AG10803 (cell line): ENCODE measurements at regions not wholly inside any gene's neighbourhood (a gene's known extent, or its start where the extent isn't known, plus 50 kb on each side); places are given as distances from the start of the nearest gene placed in this dataset.
A peak's percentile ranks its signal among the peaks of the same experiment; 100 is the strongest.
"Not testable (repeated sequence)": the region's sequence is repeated elsewhere in the genome, so short reads cannot be mapped to it uniquely, and the experiment has no call there.

Experiments used
- DNase-seq: peaks from one replicate; pipeline ENCODE4 v3.0.0; 2010; ENCODE audit warnings: low read depth
- H3K4me3 ChIP-seq: 2 replicates; pipeline ENCODE4 v1.5.1; 2011; ENCODE audit warnings: mild to moderate bottlenecking, low read length, control low read depth
- TF ChIP-seq, protein P1 (sequence below): conservative IDR thresholded peaks from 2 replicates; pipeline ENCODE4 v1.5.1; 2011; ENCODE audit warnings: mild to moderate bottlenecking, low read length, control low read depth, inconsistent platforms

DNA sequence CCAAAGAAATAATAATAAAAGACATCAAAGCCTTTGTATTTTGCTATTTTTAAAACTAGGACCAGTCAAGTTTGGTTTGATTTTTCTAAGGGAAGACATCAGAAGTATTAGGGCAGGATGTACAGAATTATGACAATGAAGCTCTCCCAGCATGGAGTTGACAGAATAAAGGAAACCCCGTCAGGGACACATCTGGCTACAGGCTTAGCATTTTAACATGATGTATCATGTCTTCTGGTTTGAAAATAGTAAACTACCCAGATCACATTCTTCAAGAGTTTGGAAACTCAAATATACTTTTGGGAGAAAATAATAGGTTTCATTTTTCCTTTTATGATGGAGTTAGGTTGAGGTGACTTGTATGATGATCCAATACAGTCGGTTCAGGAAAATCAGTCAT lies 552.0 kb upstream of the CDH2 start:
- peak; percentile 43 for DNase-seq
- no peak overlapping the region for H3K4me3 ChIP-seq
- TF ChIP-seq, protein P1, sequence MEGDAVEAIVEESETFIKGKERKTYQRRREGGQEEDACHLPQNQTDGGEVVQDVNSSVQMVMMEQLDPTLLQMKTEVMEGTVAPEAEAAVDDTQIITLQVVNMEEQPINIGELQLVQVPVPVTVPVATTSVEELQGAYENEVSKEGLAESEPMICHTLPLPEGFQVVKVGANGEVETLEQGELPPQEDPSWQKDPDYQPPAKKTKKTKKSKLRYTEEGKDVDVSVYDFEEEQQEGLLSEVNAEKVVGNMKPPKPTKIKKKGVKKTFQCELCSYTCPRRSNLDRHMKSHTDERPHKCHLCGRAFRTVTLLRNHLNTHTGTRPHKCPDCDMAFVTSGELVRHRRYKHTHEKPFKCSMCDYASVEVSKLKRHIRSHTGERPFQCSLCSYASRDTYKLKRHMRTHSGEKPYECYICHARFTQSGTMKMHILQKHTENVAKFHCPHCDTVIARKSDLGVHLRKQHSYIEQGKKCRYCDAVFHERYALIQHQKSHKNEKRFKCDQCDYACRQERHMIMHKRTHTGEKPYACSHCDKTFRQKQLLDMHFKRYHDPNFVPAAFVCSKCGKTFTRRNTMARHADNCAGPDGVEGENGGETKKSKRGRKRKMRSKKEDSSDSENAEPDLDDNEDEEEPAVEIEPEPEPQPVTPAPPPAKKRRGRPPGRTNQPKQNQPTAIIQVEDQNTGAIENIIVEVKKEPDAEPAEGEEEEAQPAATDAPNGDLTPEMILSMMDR: no peak

DNA sequence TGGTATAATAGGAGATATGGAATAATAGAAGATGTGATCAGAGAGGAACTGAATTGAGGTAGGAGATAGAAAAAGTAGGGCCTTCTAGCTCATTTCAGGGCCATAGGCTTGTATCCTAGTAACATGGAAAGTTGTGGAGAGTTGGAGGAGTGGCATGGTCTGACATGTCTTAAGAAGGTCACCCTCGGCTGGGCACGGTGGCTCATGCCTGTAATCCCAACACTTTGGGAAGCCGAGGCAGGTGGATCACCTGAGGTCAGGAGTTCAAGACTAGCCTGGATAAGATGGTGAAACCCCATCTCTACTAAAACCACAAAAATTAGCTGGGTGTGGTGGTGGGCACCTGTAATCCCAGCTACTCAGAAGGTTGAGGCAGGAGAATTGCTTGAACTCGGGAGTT lies 550.3 kb upstream of the CDH2 start:
- H3K4me3 ChIP-seq, DNase-seq: not testable (repeated sequence)

DNA sequence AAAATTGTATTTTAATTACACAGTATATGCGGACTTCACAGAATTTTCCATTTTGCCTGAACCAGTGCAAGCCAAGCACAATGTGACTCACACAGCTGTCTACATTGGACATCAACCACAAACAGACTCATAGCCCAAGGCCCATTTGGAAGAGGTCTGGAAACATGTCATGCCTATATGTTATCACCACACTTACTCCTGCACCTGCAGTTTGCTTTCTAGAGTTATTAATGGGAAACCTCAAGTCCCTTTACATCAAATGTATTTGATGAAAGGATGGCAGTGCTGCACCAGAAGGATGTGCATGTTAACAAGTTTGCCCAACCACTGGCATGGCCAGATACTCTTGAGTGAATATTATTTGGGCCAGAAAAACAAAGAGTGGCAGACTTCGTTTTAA lies 548.9 kb upstream of the CDH2 start:
- TF ChIP-seq, protein P1: no peak
- DNase-seq: no peak
- H3K4me3 ChIP-seq: no peak overlapping the region

DNA sequence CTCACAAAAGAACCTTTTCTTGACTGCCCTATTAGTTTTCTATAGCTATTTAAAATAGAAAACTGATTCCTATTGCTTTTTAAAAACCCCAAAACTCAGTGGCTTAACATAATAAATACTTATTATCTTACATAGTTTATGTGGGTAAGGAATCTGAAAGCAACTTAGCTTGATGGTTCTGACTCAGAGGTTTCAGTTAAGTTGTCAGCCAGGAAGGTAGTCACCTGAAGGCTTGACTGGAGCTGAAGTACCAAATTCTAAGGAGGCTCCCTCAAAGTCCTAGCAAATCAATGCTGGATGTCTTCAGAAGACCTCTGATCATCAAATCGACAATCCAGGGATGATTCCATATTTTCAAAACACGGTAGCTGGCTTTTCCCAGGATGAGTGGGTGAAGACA lies 546.6 kb upstream of the CDH2 start:
- DNase-seq: no peak
- TF ChIP-seq, protein P1: no peak
- H3K4me3 ChIP-seq: no peak overlapping the region

DNA sequence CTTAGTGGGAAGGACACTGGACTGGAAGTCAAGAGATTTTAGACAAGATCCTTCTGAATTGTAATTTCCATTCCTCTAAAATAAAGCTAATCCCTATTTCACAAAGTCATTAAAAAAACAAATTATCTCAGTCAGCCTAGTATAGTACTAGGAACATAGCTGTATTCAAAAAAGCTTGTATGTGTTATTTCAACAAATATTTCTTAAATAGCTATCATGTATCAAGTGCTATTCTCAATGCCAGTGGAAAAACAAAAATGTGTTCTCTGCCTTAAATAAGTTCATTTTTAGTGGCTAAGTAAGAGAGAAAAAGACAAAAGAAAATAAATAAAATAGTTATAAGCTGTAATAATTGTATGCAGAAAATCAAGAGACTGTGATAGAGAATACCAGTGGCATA lies 541.8 kb upstream of the CDH2 start:
- no peak overlapping the region for H3K4me3 ChIP-seq
- TF ChIP-seq, protein P1: no peak
- no peak for DNase-seq

DNA sequence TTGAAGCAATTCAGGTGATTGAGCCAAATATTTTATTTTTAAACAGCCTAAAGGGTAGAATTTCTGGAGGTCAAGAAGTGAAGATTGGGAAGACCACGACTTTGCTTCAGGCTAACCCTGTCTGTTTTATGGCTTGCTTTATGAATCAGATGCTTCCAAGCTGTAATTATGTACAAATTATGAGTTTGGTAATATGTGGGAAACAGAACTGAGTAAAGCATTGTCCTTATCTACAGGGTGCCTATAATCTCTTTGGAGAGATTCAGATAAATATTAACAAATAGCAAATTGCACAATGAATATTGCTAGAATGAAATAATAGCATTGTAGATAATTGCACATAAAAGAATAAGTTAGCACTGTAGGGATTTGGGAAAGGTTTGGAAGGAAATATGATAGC lies 539.4 kb upstream of the CDH2 start:
- no peak overlapping the region for H3K4me3 ChIP-seq
- no peak for DNase-seq
- TF ChIP-seq, protein P1: no peak

DNA sequence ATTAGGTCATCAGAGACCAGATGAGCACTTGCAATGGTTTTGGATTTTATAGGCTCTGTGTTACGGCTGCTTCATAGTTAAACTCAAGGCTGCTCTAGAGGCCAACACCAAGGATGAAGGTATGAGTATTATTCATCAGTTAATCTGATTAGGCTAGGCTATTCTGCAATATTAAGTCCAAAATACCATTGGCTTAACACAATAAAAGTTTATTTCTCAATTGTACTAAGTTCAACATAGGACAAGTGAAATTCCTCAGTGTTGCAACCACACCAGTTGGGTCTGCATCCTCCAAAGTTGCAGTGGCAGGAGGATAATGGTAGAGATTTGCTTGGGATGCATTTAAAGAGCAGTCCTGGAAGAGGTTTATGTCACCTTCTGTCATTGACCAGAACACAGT lies 538.3 kb upstream of the CDH2 start:
- TF ChIP-seq, protein P1: no peak
- H3K4me3 ChIP-seq: no peak overlapping the region
- DNase-seq: peak; percentile 16

DNA sequence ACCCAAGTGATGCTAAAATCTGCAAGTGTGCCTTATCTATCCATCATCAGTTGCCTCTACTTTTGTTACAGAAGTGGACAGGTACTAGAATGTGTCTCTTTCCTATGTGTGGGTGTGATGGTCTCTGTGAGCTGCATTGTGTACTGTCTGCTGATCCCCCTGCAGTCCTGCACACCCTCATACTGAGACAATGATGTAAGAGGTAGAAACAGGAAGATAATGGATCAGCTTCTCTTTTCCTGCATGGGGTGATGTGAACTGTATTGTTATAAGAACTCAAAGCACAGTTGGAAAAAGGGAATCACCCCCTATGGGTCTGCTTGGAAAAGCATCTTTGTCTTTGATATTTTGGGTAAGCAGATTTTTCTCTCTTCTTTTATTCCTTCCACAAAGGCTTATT lies 537.6 kb upstream of the CDH2 start:
- H3K4me3 ChIP-seq: no peak overlapping the region
- TF ChIP-seq, protein P1: no peak
- no peak for DNase-seq
